Activated T-helper 1 cell treated with anti-CD3 and anti-CD28 coated beads, Interleukin-12 subunit alpha, Interleukin-12 subunit beta, Interleukin-2, Interleukin-4 antibody, amounts not matched to agents 30 ng/mL and 10 ng/mL and 1 ng/mL, durations not matched to agents 14 hours and 24 hours and 36 hours (primary cell): ENCODE measurements at regions not wholly inside any gene's neighbourhood (a gene's known extent, or its start where the extent isn't known, plus 50 kb on each side); places are given as distances from the start of the nearest gene placed in this dataset.

Experiments used
- DNase-seq: peaks from one replicate; pipeline ENCODE4 v3.0.0; 2021; ENCODE audit warnings: low spot score
- H3K27ac Mint-ChIP-seq: one replicate; pipeline ENCODE4 v1.8.0; 2021; ENCODE audit warnings: mild to moderate bottlenecking, mixed read lengths
- H3K27me3 Mint-ChIP-seq: one replicate; pipeline ENCODE4 v1.8.0; 2022; ENCODE audit warnings: mild to moderate bottlenecking, moderate library complexity, mixed read lengths; ENCODE audit not compliant: insufficient read depth
- H3K36me3 Mint-ChIP-seq: one replicate; pipeline ENCODE4 v1.8.0; 2021; ENCODE audit warnings: low read depth, mixed read lengths
- H3K4me1 Mint-ChIP-seq: one replicate; pipeline ENCODE4 v1.8.0; 2021; ENCODE audit warnings: low read depth, mixed read lengths
- H3K4me3 Mint-ChIP-seq: one replicate; pipeline ENCODE4 v1.8.0; 2021; ENCODE audit warnings: mild to moderate bottlenecking, moderate library complexity, mixed read lengths
- H3K9me3 Mint-ChIP-seq: one replicate; pipeline ENCODE4 v1.8.0; 2021; ENCODE audit warnings: mixed read lengths
- intact Hi-C: fragments of 100-400 bp; cut with micrococcal nuclease; formaldehyde crosslinking; loops from one replicate; pipeline ENCODE4 v1.15.1; 2024

DNA sequence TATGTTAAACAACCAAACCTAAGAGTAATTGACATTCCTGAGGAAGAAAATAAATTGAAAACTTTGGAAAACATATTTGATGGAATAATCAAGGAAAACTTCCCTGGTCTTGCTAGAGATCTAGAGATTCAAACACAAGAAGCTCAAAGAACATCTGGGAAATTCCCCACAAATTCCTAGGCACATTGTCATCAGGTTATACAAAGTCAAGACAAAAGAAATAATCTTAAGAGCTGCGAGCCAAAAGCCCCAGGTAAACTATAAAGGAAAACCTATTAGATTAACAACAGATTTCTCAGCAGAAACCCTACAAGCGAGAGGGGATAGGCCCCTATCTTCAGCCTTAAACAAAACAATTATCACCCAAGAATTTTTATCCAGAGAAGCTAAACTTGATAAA, 1082.0 kb upstream of the IGFBP7 start:
- DNase-seq = no peak
- no peaks in the 10 kb centered on the region for H3K27me3 Mint-ChIP-seq
- H3K4me3 Mint-ChIP-seq = no peak overlapping the region
- H3K4me1 Mint-ChIP-seq = no peaks in the 10 kb centered on the region
- intact Hi-C loops = no loop called here
- no peaks in the 10 kb centered on the region for H3K36me3 Mint-ChIP-seq
- H3K9me3 Mint-ChIP-seq = peaks cover 16% of the 10 kb centered on the region
- H3K27ac Mint-ChIP-seq = no peak overlapping the region

DNA sequence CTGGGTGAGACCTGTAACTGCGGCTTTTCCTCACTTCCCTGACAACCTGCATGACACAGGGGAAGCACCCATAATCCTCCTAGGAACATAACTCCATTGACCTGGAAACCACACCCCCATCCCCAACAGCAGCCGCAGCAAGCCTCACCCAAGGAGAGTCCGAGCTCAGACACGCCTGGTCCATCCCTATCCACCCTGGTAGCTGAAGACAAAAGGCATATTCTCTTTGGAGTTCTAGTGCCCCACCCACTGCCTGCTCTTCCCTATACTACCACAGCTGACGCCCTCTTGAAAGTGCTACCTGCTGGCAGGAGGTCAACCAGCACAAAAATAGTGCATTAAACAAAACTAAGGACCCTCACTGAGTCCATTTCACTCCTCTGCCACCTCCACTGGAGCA, 1080.9 kb upstream of the IGFBP7 start:
- peaks cover 16% of the 10 kb centered on the region for H3K9me3 Mint-ChIP-seq
- DNase-seq = no peak
- H3K36me3 Mint-ChIP-seq = no peaks in the 10 kb centered on the region
- intact Hi-C loops = no loop called here
- H3K4me1 Mint-ChIP-seq = no peaks in the 10 kb centered on the region
- no peak overlapping the region for H3K27ac Mint-ChIP-seq
- no peaks in the 10 kb centered on the region for H3K27me3 Mint-ChIP-seq
- H3K4me3 Mint-ChIP-seq = no peak overlapping the region

DNA sequence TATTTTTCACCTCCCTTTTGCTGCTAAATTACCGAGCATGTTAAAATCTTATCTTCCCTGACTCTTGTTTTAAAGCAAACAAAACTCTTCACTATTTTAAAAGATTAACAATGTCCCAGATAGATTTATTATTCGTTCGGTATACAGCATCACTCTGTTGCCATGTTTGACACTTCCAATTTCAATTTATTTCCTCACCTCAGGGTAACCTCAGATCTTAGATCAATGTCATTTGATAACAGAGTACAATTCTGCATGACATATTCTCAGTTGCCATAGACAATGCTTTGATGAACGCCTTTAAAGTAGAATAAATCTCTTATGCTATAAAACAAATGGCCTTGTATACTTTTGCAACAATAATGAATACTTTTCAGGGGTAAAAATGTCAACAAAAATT, 1078.1 kb upstream of the IGFBP7 start:
- Mint-ChIP-seq H3K9me3 (peaks cover 19% of the 10 kb centered on the region), H3K4me1 (no peaks in the 10 kb centered on the region), H3K27me3 (no peaks in the 10 kb centered on the region), H3K4me3 (no peak overlapping the region), H3K36me3 (no peaks in the 10 kb centered on the region), H3K27ac (no peak overlapping the region)
- DNase-seq = no peak
- intact Hi-C loops = no loop called here

DNA sequence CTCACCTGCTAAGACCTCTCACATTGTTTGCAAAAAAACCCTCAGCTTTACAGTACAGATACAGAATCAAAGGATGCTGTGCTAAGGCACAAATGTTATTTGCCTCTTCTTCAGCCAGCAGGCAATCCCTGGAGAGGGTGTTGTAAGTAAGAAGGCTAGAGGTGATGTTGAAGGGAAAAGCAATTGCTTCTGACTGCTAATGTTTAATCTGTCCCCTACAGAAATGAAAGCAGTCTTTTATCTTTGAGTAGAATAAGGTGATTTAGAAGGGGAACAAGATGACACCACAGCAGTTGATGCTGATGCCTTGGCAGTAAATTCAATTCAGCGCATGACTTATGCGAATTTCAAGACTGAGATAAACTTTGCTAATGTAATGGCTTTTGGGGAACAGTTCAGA, 1064.8 kb upstream of the IGFBP7 start:
- Mint-ChIP-seq H3K4me3 (no peak overlapping the region), H3K27ac (no peak overlapping the region), H3K4me1 (no peaks in the 10 kb centered on the region), H3K27me3 (no peaks in the 10 kb centered on the region), H3K9me3 (peaks cover 8% of the 10 kb centered on the region), H3K36me3 (no peaks in the 10 kb centered on the region)
- DNase-seq = no peak
- intact Hi-C loops = no loop called here

DNA sequence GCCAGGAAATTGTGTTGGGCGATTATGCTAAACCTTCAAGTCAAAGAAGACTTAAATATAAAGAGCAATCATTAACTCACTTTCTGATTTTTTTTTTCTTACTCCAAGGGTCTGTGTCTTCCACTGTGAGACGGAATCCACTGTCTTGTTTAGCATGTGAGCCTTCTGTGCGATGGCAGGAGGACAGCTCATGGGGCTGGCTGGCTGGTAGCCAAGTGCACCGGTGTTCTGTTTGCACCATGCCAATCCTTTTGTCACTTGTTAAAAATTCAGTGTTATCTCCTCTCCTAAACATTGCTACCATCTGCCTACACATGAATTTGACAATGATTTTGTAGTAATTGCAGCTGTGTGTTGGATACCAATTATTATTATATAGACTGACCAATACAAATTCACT, 1056.3 kb upstream of the IGFBP7 start:
- Mint-ChIP-seq H3K36me3 (no peaks in the 10 kb centered on the region), H3K27me3 (no peaks in the 10 kb centered on the region), H3K4me1 (no peaks in the 10 kb centered on the region), H3K9me3 (peaks cover 11% of the 10 kb centered on the region), H3K27ac (no peak overlapping the region), H3K4me3 (no peak overlapping the region)
- no peak for DNase-seq
- intact Hi-C loops = no loop called here

DNA sequence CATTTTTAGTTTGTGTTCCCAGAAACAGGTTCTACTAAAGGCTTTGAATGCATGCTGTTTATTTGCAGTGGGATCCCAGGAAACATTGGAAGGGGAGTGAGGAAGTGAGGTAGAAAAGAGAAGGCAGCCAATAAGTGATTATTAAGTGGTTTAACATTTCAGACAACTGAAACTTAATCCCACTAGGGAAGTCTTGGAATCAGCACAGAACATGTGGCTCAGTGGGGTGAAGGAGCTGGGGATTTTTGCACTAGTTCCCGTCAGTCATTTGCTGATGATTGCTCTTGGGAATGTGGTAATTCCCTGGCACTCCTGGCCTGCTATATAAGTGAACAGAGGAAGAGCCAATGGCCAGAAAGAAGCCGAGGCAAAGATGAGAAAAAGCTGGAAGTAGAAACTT, 1053.0 kb upstream of the IGFBP7 start:
- no peaks in the 10 kb centered on the region for H3K36me3 Mint-ChIP-seq
- no peak for DNase-seq
- no peak overlapping the region for H3K27ac Mint-ChIP-seq
- peaks cover 5% of the 10 kb centered on the region for H3K9me3 Mint-ChIP-seq
- H3K27me3 Mint-ChIP-seq = no peaks in the 10 kb centered on the region
- intact Hi-C loops = no loop called here
- H3K4me1 Mint-ChIP-seq = no peaks in the 10 kb centered on the region
- no peak overlapping the region for H3K4me3 Mint-ChIP-seq

DNA sequence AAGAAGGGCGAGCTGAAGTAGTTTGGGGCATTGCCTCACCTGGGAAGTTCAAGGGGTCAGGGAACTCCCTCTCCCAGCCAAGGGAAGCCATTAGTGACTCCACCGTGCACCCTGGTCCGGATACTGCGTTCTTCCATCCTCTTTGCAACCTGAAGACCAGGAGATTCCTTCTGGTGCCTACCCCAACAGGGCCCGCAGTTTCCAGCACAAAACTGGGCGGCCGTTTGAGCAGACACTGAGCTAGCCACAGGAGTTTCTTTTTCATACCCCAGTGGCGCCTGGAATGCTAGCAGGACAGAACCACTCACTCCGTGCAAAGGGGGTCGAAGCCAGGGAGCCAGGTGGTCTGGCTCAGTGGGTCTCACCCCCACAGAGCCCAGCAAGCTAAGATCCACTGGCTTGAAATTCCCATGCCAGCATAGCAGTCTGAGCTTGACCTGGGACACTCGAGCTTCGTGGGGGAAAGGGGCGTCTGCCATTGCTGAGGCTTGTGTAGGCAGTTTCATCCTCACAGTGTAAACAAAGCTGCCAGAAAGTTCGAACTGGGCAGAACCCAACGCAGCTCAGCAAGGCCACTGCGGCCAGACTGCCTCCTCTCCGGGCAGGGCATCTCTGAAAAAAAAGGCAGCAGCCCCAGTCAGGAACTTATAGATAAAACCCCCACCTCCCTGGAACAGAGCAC, 1039.4 kb upstream of the IGFBP7 start:
- H3K4me1 Mint-ChIP-seq = no peaks in the 10 kb centered on the region
- no peaks in the 10 kb centered on the region for H3K27me3 Mint-ChIP-seq
- DNase-seq = no peak
- intact Hi-C loops = no loop called here
- H3K27ac Mint-ChIP-seq = no peak overlapping the region
- H3K4me3 Mint-ChIP-seq = no peak overlapping the region
- peaks cover 18% of the 10 kb centered on the region for H3K9me3 Mint-ChIP-seq
- no peaks in the 10 kb centered on the region for H3K36me3 Mint-ChIP-seq

DNA sequence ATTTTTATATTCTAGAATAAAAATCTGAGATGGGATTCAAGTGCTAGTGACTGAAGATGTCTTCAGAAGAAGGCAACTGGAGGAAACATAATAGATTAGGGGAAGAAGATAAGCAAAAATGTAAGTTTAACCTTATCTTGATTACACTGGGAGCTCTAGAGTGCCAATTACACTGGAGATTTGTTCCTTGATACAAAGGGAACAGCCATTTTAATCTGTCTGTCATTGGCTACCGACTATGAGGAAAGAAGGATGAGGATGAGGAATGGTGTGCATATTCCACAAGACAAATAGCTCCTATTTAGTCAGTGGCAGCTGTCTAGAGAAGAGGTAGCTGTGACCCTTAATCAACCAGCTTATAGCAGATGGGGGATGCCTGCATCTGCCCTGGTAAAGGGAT, 1034.5 kb upstream of the IGFBP7 start:
- Mint-ChIP-seq H3K4me1 (no peaks in the 10 kb centered on the region), H3K9me3 (peaks cover 6% of the 10 kb centered on the region), H3K27ac (no peak overlapping the region), H3K36me3 (no peaks in the 10 kb centered on the region), H3K27me3 (no peaks in the 10 kb centered on the region), H3K4me3 (no peak overlapping the region)
- no peak for DNase-seq
- intact Hi-C loops = no loop called here

DNA sequence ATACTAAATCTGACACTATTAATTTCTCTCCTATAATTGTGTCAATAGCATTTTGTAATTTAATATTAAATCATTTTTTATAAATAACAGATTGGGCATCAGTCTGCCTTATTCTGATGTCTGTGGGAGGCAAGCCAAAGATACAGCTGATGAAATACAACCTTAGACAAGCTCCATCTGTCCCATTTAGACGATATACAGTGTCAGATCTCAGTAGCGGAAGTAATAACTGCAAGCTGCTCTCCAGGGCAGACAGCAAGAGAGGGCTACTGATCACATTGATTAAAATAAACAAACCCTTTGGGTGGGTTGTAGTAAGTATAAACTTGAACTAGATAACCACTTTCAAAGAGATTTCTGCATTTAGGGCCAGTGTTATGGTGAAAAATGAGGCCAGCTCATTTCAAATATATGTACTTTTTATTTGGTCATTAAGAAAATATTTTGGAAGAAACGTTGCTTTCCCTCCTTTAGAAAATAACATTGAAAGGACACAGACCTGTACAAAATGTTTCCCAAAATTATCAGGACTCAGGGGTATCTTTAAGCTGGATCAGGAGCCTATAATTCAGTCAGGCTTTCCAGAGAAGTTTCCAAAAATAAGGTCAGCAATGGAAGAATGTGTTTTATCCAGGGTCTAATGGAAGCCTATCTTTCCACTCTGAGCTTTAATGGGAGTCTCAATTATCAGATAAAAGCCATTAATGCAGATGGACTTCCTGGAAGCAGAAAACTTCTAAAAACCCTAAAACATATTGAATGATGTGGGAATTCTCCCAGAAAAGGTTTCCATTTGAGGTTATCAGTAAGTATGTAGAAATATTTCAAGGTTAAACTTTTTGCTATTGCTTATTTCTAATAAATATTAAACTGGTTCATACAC, 1028.8 kb upstream of the IGFBP7 start:
- H3K36me3 Mint-ChIP-seq = no peaks in the 10 kb centered on the region
- H3K4me3 Mint-ChIP-seq = no peak overlapping the region
- no peak for DNase-seq
- H3K9me3 Mint-ChIP-seq = no peaks in the 10 kb centered on the region
- H3K27ac Mint-ChIP-seq = no peak overlapping the region
- H3K27me3 Mint-ChIP-seq = no peaks in the 10 kb centered on the region
- intact Hi-C loops = no loop called here
- H3K4me1 Mint-ChIP-seq = no peaks in the 10 kb centered on the region

DNA sequence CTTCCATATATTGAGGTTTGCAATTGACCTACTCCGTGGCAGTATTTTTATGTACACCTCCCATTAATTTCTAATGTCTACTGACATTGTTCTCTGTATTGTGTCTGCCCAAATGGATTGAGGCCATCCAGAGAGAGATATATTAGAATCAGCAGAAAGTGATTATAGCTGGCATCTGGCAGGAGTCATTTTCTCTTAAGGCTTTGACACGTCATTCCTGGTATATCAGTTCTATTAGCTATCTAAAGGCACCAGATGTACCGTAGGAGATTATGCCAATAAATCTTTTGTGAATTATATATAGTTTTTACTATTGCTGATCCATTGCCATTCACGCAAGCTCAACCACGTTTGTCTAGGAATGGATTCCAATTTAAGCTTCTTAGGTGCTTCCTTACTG, 1026.4 kb upstream of the IGFBP7 start:
- no peaks in the 10 kb centered on the region for H3K4me1 Mint-ChIP-seq
- intact Hi-C loops = no loop called here
- H3K4me3 Mint-ChIP-seq = no peak overlapping the region
- DNase-seq = no peak
- H3K36me3 Mint-ChIP-seq = no peaks in the 10 kb centered on the region
- H3K27me3 Mint-ChIP-seq = no peaks in the 10 kb centered on the region
- H3K27ac Mint-ChIP-seq = no peak overlapping the region
- no peaks in the 10 kb centered on the region for H3K9me3 Mint-ChIP-seq

DNA sequence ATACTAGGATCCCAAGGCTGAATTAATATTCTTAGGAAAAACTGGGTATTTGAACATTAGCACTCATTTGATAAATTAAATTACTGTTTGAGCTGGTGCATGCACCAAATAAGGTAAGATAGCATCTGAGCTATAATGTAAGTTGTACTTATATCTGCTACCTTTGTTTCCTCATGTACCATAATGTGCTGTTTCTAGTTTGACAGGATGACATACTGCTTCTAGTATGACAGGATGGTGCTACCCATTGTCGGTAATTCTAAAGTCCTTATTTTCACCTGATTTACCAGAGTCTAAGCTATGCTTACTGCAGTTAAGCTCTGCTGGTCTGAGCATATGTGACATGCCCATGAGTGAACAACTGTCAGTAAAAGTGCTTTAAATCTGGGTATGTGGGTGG, 1017.5 kb upstream of the IGFBP7 start:
- Mint-ChIP-seq H3K9me3 (peaks cover 4% of the 10 kb centered on the region), H3K4me1 (no peaks in the 10 kb centered on the region), H3K27me3 (no peaks in the 10 kb centered on the region), H3K27ac (no peak overlapping the region), H3K4me3 (no peak overlapping the region), H3K36me3 (no peaks in the 10 kb centered on the region)
- intact Hi-C loops = no loop called here
- DNase-seq = no peak

DNA sequence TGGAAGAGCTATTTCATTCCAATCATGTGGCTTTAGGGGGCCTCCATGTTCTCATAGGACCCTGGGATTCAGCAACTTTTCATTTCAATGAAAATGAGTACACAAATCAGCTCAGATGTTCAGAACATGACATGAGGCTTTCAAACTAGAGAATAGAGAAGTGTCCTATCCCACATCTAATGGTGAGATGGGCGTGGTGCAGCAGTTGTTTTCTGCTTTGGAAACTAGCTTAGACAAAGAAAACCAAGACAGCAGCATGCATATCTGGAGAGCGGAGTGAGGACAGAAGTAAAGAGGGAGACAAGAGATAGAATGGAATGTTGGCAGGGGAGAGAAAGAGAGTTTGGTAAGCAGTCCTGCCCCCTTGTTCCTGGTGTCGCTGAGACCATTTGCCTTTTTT, 1009.1 kb upstream of the IGFBP7 start:
- DNase-seq = no peak
- H3K27me3 Mint-ChIP-seq = no peaks in the 10 kb centered on the region
- intact Hi-C loops = no loop called here
- H3K4me1 Mint-ChIP-seq = no peaks in the 10 kb centered on the region
- H3K27ac Mint-ChIP-seq = no peak overlapping the region
- no peaks in the 10 kb centered on the region for H3K36me3 Mint-ChIP-seq
- no peak overlapping the region for H3K4me3 Mint-ChIP-seq
- peaks cover 4% of the 10 kb centered on the region for H3K9me3 Mint-ChIP-seq

DNA sequence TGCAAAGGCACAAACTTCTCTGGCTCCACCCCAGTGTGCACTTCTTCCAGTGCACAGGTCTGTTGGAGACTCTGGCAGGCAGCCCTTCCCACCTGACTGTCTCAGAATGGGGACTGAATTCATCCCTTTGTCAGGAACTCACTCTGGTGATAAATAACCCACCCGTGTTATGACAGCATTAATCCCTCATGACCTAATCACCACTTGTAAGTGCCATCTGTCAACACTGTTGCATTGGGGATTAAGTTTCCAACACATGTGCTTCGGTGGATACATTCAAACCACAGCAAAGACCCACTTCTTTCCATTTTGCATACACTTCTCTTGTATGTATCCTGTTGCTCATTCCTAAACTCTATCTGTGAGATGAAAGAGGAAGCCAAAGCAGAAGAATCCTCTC, 1002.9 kb upstream of the IGFBP7 start:
- H3K9me3 Mint-ChIP-seq = no peaks in the 10 kb centered on the region
- intact Hi-C loops = no loop called here
- no peak overlapping the region for H3K27ac Mint-ChIP-seq
- DNase-seq = no peak
- no peaks in the 10 kb centered on the region for H3K4me1 Mint-ChIP-seq
- no peaks in the 10 kb centered on the region for H3K27me3 Mint-ChIP-seq
- no peaks in the 10 kb centered on the region for H3K36me3 Mint-ChIP-seq
- no peak overlapping the region for H3K4me3 Mint-ChIP-seq
